Muscle of leg (tissue), 3 donors: ENCODE measurements at regions not wholly inside any gene's neighbourhood (a gene's known extent, or its start where the extent isn't known, plus 50 kb on each side); places are given as distances from the start of the nearest gene placed in this dataset.

Experiments
- DNase-seq: peaks from one replicate; pipeline ENCODE4 v3.0.0; 2013
- H3K27ac ChIP-seq: one replicate; pipeline ENCODE4 v1.5.1; 2013; ENCODE audit warnings: mild to moderate bottlenecking, low read length, control low read depth
- H3K27me3 ChIP-seq: one replicate; pipeline ENCODE4 v1.6.1; 2013; ENCODE audit warnings: low read length; ENCODE audit not compliant: control insufficient read depth, insufficient read depth
- H3K36me3 ChIP-seq: one replicate; pipeline ENCODE4 v1.6.1; 2013; ENCODE audit warnings: low read length; ENCODE audit not compliant: control insufficient read depth, insufficient read depth
- H3K4me1 ChIP-seq: one replicate; pipeline ENCODE4 v1.6.1; 2013; ENCODE audit warnings: low read length; ENCODE audit not compliant: control insufficient read depth, insufficient read depth
- H3K4me3 ChIP-seq: one replicate; pipeline ENCODE4 v1.5.1; 2013; ENCODE audit warnings: low read length, control low read depth
- H3K9me3 ChIP-seq: replicated peaks from 2 replicates; pipeline ENCODE4 v1.6.1; 2013; ENCODE audit warnings: low read depth, low read length; ENCODE audit not compliant: control insufficient read depth
- WGBS: methylation state at CpG from one replicate; pipeline ENCODE4 v1.1.5; 2013; ENCODE audit warnings: missing lambda C conversion rate; ENCODE audit not compliant: insufficient coverage; 5-methylcytosine and 5-hydroxymethylcytosine counted together

- no peak overlapping the region for H3K4me3 ChIP-seq
- DNase-seq: no peak
- H3K9me3 ChIP-seq: no peaks in the 10 kb centered on the region
- H3K4me1 ChIP-seq: no peaks in the 10 kb centered on the region
- H3K27ac ChIP-seq: no peak overlapping the region
- no peaks in the 10 kb centered on the region for H3K27me3 ChIP-seq
- WGBS: 91% methylated on average over 5 of the region's 5 CpGs
- no peaks in the 10 kb centered on the region for H3K36me3 ChIP-seq
These were observed 388.9 kb downstream of the ZEB2 start for GRCh38 chr2:144131042-144131441.

DNA sequence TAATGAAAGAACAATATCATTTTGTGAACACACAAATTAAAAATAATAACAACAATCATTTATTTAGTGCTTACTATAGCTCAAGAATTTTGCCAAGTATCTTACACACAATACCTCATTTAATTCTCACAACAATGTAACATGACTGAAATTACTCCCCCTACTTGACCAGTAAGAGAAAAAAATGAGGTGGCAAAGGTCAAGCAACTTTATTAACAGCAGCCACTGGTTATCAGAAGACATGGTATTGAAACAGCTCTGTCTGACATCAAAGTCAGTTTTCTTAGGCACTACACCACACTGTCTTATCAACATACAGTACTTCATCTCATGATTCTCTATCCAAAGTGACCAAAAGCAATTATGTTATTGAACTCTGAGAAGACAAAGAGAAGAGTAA is 389.4 kb downstream of the ZEB2 start:
- Histone ChIP-seq H3K27ac (no peak overlapping the region), H3K4me1 (no peaks in the 10 kb centered on the region), H3K9me3 (no peaks in the 10 kb centered on the region), H3K36me3 (no peaks in the 10 kb centered on the region), H3K4me3 (no peak overlapping the region), H3K27me3 (no peaks in the 10 kb centered on the region)
- no peak for DNase-seq

DNA sequence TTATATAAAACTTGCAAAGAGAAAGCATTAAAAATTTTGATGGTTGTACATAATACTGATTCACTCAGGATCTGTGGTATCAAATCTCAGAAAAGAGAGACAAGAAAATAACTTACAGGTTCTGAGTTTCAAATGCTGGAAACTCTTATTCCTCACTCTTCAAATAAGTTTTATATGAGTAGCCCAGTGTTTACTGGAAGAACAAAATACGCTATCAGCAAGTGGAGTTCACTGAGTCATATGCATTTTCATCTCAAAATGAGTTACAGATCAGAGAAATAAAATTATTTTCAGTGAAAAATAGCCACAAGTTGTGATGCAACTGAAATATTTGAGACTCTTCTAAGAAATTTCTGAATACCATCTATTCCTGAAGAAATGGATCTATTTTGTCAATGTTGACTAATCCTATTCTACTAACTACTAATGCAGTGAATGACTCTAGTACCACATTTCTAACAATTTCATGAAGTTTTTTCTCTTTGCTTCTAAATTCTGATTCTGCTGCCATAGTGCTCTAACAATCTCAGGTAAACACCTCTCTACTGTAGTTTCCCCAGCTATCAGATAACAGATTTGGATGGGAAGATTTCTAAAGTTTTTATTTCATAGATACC is 391.7 kb downstream of the ZEB2 start:
- no CpG with 5 or more reads among the region's 1 CpG for WGBS
- no peaks in the 10 kb centered on the region for H3K27me3 ChIP-seq

DNA sequence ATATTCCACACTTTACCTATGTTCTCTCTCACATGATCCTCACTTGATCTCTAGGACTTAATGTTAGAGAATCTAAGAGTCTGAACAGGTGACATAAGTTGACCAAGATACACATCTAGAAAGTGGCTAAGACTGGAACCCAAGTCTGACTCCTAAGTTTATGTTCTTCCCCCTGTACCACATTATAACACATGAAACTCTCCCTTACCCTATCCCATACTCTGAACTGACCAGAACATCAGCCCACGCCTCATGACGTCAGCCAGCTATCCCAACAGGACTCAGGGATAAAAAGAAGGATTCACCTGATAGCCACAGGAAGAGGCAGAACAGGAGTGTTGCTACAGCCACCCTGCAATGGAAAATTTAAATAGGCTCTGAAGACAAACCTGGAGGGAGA is 392.2 kb downstream of the ZEB2 start:
- Histone ChIP-seq H3K36me3 (no peaks in the 10 kb centered on the region), H3K27me3 (no peaks in the 10 kb centered on the region), H3K4me3 (no peak overlapping the region), H3K27ac (no peak overlapping the region), H3K4me1 (no peaks in the 10 kb centered on the region), H3K9me3 (no peaks in the 10 kb centered on the region)
- no CpG with 5 or more reads among the region's 2 CpGs for WGBS
- no peak for DNase-seq

More for the DNA sequence above, 391.7 kb downstream of the ZEB2 start:
- no peak overlapping the region for H3K27ac ChIP-seq
- no peaks in the 10 kb centered on the region for H3K36me3 ChIP-seq
- H3K4me3 ChIP-seq: no peak overlapping the region
- H3K4me1 ChIP-seq: no peaks in the 10 kb centered on the region
- no peak for DNase-seq
- H3K9me3 ChIP-seq: no peaks in the 10 kb centered on the region

GRCh38 chr2:144126302-144126701 is 393.6 kb downstream of the ZEB2 start:
- Histone ChIP-seq H3K27ac (no peak overlapping the region), H3K9me3 (no peaks in the 10 kb centered on the region), H3K4me3 (no peak overlapping the region), H3K4me1 (no peaks in the 10 kb centered on the region), H3K36me3 (no peaks in the 10 kb centered on the region), H3K27me3 (no peaks in the 10 kb centered on the region)
- WGBS: no CpG with 5 or more reads among the region's 1 CpG
- no peak for DNase-seq

DNA sequence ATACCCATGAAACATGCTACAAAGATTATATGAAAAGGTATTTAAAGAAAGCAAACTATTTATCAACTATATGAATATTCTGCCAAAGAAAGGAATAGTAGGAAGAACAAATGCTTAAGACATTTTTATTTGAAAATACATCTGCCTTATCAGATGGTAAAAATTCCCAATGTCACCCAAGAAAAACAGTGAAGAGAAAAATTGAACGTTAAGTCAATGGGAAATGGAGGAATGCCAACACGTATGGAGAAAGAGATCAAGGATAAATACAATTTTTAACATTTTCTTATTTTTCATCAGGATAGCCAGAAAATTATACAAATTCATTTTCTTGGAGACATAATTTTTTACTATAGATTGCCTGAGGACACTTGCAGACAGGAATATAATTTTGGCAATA is 394.2 kb downstream of the ZEB2 start:
- DNase-seq: no peak

DNA sequence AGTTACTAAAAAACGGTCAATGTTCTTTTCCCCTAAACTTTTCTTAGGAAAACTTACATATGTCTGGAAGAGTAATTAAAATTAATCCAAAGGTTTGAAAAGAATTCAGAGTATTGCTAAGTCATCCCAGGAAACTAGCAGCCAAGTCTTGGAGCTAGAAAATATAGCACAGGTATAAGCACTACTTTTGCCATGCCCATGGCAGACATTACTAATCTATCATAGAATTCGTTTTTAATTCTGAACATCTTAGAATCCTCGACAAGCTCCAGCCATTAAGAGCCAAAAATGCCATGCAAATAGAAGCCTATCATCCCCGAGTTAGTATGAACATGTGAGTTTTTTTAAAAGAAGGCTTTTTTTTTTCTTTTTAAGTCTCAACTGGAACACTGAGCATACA is 395.0 kb downstream of the ZEB2 start:
- no peaks in the 10 kb centered on the region for H3K36me3 ChIP-seq
- no peak for DNase-seq
- H3K27ac ChIP-seq: no peak overlapping the region
- WGBS: no CpG with 5 or more reads among the region's 4 CpGs
- H3K4me1 ChIP-seq: no peaks in the 10 kb centered on the region
- H3K9me3 ChIP-seq: no peaks in the 10 kb centered on the region
- no peak overlapping the region for H3K4me3 ChIP-seq
- H3K27me3 ChIP-seq: no peaks in the 10 kb centered on the region

More for the DNA sequence above, 394.2 kb downstream of the ZEB2 start:
- Histone ChIP-seq H3K27ac (no peak overlapping the region), H3K4me1 (no peaks in the 10 kb centered on the region), H3K9me3 (no peaks in the 10 kb centered on the region), H3K4me3 (no peak overlapping the region), H3K36me3 (no peaks in the 10 kb centered on the region), H3K27me3 (no peaks in the 10 kb centered on the region)
- no CpG with 5 or more reads among the region's 2 CpGs for WGBS

DNA sequence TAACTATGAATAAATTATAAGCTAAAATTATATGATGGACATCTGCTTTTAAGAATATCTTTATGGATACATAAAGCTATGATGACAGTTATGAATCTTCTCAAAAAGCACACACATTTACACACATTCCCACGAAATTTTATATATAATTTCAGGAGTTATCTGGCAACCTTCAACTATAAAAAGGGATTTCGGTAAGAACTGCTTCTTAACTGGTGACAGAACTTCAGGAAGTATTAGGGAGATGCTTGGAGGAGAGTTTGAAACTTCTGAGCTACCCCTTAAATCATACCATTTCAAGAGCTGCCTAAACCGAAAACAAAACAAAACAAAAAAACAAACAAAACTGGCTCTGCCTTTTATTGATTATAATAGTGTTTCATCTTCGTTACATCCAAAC is 399.4 kb downstream of the ZEB2 start:
- Histone ChIP-seq H3K36me3 (no peaks in the 10 kb centered on the region), H3K4me3 (no peak overlapping the region), H3K27ac (no peak overlapping the region), H3K27me3 (no peaks in the 10 kb centered on the region), H3K9me3 (no peaks in the 10 kb centered on the region), H3K4me1 (no peaks in the 10 kb centered on the region)
- DNase-seq: no peak
- no CpG with 5 or more reads among the region's 4 CpGs for WGBS

GRCh38 chr2:144117086-144117485 is 402.8 kb downstream of the ZEB2 start:
- Histone ChIP-seq H3K9me3 (peaks cover 4% of the 10 kb centered on the region), H3K36me3 (no peaks in the 10 kb centered on the region), H3K27ac (no peak overlapping the region), H3K4me3 (no peak overlapping the region), H3K27me3 (no peaks in the 10 kb centered on the region), H3K4me1 (no peaks in the 10 kb centered on the region)
- 87% methylated on average over 3 of the region's 3 CpGs for WGBS
- DNase-seq: no peak

- H3K9me3 ChIP-seq: peaks cover 4% of the 10 kb centered on the region
- no peaks in the 10 kb centered on the region for H3K36me3 ChIP-seq
- no peak overlapping the region for H3K27ac ChIP-seq
- H3K27me3 ChIP-seq: no peaks in the 10 kb centered on the region
- no CpG with 5 or more reads among the region's 1 CpG for WGBS
- H3K4me1 ChIP-seq: peaks cover 5% of the 10 kb centered on the region
- no peak overlapping the region for H3K4me3 ChIP-seq
- DNase-seq: no peak
These were observed 404.1 kb downstream of the ZEB2 start for GRCh38 chr2:144115739-144116291.

- no CpG with 5 or more reads among the region's 1 CpG for WGBS
- peaks cover 5% of the 10 kb centered on the region for H3K4me1 ChIP-seq
- no peaks in the 10 kb centered on the region for H3K36me3 ChIP-seq
- H3K27ac ChIP-seq: no peak overlapping the region
- no peaks in the 10 kb centered on the region for H3K27me3 ChIP-seq
- peaks cover 4% of the 10 kb centered on the region for H3K9me3 ChIP-seq
- DNase-seq: no peak
- H3K4me3 ChIP-seq: no peak overlapping the region
These were observed 405.2 kb downstream of the ZEB2 start for GRCh38 chr2:144114760-144115159.
